SH-SY5Y (cell line): ENCODE measurements at regions not wholly inside any gene's neighbourhood (a gene's known extent, or its start where the extent isn't known, plus 50 kb on each side); places are given as distances from the start of the nearest gene placed in this dataset.
A peak's percentile ranks its signal among the peaks of the same experiment; 100 is the strongest.

Source experiments
- GATA2 ChIP-seq: IDR thresholded peaks from 2 replicates; pipeline ENCODE4 v1.6.1; 2011; ENCODE audit warnings: mild to moderate bottlenecking, low read depth, low read length
- GATA3 ChIP-seq: IDR thresholded peaks from 2 replicates; pipeline ENCODE4 v1.6.1; 2011; ENCODE audit warnings: low read depth, mild to moderate bottlenecking, low read length, moderate library complexity

DNA sequence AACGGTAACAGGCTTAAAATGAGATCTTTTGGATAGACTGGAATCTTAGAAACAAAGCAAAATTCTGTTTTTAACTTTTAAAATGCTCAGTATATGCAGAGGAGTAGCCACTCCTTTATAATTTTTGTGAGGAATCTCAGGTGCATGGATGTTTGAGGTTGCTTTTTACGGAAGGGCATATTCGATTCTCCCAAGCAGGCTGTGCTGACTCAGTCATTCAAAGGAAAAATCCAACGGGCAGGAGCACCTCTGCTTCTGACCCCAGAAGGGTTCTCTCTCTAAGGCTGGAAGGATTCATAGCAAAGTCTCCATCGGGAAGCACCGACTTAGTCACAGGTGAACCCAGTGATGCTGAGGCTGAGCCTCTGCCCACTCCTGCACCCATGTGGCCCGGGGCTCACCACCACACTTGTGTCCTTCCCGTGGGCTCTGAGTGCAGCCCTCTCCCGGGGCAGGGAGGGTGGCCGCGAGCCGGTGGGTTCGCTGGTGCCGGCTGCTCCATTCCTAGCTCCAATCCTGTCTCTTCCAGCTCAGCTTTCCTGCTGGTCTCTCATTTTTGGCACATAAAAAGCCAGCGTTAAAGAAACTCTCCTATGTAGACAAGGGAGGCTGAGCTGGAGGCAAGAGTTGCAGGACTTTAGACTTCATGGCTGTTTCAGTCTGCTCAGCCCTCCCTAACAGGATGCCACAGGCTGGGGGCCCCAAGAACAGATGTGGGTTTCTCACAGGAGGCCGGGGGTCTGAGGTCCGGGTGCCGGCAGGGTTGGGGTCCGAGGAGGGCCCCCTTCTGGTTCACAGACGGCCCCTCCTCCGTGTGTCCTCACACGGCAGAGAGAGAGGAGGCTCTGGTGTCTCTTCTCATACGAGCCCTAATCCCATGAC, 135.6 kb upstream of the LPCAT1 start:
- TF ChIP-seq GATA2 (no peak), GATA3 (no peak)

DNA sequence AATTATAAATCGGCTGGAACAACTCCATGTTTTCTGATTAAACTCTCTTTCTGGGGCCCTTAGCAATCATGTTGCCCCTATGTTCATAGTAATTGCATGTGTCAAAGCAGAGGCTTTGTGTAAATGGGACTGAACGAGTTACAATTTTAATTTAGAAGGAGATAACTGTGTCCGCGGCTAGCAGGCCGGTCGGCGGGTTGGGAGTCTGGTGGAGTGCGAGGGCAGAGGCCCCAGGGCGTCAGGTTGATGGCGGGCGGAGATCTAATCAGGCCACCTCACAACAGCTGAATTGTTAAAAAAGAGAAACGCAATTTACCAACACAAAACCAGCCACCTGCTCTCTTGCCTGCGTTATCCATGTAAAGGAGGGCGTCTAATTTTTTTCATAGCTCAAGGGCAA, 134.9 kb upstream of the LPCAT1 start:
- TF ChIP-seq GATA2 (peak; percentile 65), GATA3 (no peak)

DNA sequence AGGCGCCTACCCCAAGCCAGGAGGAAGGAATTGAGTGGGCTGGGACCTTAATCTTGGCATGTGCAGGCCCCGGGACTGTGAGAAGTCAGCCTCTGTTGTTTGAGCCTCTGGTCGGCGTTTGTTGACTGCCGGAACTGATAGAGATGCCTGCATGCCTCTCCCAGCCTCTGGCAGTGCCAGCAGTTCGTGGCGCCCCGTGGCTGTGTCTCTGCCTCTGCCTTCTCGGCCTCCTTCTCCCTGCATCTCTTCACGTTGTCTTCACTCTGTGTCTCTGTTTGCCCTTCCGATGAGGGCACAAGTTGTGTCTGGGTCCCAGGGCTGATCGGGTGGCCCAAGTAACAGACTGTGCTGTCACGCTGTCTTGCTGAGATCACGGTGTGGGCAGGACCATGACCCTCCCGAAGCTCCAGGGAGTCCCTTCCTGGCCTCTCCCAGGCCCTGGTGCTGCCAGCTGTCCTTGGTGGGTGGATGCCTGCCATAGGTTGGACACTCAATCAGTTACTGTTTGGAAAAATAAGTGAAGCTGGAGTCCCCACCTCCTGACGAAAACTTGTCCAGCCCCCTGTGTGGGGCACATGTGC, 133.5 kb upstream of the LPCAT1 start:
- TF ChIP-seq GATA2, result no peak

DNA sequence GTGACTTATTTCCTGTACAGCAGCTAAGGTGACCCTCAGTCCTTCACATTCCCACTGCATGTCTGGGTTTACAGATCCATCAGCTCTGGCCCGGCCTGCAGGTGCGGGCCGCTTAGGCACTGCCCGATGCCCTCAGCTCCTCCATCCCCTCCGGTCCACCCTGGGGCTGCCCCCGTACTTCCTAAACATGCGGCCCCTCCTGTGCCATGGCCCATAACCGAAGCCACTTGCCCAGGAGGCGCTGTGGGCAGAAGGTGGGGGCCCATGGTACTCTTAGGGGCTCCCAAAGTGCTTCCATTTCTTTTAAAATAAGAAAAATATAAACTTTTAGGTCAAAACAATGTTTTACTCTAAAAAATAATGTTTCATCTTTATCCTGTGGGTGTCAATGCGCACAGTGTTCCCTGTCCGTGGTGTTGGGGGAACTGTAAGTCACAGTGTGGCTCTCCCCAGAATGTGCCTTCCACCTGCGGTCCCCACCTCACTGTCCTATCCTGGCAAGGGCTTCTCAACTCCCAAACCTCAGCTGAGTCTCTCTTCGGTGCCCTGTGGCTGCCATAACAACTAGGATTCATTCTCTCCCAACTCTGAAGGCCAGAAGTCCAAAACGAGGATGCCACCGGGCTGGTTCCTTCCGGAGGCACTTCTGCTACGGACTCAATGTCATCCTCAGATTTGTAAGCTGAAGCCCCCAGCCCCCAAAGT, 132.7 kb upstream of the LPCAT1 start:
- TF ChIP-seq GATA3 (no peak), GATA2 (no peak)

DNA sequence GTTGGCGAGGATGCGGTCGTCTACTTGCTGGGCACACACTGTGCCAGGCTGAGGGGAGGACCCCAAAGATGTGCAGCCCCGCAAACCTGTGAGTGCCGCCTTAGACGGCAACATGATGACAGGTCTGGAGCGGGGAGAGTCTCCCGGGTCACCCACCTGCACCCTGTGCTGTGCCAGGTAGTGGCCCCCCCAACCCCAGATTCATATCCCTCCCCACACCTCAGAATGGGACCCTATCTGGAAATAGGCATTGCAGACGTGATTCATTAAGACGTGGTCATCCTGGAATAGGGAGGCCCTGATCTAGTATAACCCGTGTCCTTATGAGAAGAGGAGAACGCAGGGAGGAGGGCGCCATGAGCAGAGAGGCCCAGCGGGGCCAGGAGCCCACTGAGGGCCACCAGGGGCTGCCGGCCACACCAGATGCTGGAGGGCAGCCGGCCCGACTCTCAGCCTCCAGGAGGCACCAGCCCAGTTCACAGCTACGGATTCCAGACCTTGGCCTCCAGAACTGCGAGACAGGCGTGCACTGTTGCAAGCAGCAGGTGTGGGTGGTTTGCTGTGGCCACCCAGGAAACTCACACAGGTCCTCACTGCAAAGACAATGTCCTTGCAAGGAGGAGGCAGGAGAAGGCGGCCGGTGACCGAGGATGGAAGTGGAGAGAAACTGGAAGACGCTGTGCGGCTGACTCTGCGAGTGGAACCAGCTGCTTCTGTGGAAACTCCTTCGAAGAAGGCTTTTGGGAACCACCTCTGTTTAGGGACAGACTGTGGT, 131.9 kb upstream of the LPCAT1 start:
- TF ChIP-seq GATA3 (no peak), GATA2 (no peak)

DNA sequence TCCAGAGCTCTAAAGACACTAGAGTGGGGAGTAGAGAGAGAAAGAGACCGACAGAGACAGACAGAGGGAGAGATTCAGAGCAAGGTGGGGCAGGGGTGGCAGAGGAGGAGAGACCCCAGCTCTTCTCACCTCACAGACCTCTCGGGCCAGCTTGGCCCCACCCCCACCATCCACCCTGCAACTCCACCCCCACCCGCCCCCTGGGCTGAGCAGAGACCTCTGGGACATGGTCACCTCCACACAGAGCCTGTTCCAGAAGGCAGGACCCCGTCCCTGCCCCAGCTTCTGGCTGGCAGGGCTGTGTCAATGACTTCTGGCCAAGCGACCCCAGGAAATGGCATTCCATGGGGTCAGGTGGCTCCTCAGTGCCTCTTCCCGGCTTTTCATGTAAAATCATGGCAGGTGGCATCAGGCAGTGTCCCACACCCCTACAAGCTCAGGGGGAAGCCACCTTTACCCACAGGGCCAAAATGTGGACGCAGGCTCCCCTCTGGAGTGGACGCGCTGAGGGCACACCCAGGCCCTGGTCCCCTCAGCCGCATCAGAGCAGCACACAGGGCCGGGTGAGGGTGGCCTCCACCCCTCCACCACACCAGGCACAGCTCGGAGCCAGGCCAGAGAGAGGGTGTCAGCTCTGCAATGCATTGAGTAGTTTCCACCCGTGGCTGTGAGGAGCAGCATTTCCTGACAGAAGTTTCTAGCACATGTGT, 131.2 kb upstream of the LPCAT1 start:
- TF ChIP-seq GATA3 (no peak), GATA2 (no peak)

DNA sequence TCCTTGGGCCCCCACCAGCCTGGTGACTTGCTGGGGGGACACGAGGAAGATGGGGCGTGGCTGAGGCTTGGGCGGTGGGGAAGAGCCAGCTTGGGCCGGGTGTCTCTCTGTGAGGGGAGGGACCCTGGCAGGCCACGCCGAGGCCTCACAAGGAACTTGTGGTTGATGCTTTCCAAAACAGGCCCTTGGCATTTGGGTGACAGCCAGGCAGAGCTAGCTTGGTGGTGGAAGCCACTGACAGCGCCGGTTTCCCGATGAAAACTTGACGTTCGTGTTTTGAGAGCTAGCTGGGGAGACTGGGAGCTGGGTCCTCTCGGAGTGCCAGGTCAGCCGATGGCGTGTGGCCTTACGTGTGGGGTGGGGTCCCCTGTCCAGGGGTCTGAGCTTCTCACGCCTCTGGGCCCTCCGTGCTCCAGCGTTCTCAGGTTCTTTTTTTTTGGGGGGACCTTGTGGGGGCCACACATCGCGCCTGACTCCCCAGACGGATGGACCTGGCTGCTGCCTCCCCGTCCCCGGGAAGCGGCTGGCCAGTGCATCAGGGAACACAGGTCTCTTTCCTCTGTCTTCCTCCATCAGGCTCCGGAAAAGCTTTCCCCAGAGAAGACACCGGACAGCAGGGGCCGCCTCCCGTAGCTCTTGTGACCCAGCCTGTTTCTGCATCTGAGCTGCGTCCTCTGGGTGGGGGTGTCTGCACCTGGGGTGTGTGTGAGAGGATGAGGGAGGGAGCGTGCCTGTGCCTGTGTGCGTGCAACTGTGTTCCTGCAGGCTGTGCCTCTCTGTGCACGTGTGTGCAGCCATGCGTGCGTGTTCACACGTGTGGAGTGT, 129.3 kb upstream of the LPCAT1 start:
- TF ChIP-seq GATA3 (no peak), GATA2 (no peak)

DNA sequence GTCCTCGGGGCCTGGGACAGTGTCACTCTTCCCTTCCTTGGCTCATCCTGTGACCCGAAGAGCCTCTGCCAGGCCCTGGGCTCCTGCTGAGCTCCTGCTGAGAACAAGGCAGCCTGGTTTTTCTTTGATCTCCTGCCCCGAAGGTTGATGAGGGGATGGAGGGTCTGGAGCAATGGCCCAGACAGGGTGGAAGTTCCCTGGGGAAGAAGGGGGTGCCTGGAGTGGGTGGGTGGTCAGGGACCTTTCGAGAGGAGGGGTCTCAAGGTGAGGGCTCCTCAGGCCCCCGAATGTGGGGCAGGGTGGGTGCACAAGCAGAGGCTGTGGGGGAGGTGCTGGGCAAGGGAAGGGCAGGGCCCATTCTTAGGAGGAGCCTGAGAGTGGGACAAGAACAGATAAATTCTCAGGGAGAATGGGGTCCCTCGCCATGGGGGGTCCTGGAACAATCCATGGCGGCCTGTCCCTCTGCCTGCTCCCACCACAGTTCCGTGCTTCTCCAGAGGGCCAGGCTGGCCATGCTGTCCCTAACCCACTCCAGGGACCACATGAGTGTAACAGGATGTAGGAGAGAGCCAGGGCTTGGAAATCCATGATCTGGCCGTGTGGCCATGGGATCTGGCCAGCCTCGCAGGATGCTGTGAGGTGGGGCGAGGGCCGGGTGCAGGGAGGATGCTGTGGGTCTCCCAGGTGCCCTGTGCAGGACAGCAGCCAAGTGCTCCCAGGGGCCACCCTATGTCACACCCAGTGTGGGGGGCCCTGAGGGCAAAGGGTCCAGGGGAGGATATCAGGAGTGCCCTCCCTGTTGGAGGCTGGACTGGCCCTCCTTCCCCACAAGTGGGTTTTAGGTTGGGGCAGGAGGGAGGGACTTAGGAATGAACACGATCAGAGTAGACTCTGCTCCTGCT, 128.5 kb upstream of the LPCAT1 start:
- TF ChIP-seq GATA2, result no peak
- no peak for TF ChIP-seq GATA3

DNA sequence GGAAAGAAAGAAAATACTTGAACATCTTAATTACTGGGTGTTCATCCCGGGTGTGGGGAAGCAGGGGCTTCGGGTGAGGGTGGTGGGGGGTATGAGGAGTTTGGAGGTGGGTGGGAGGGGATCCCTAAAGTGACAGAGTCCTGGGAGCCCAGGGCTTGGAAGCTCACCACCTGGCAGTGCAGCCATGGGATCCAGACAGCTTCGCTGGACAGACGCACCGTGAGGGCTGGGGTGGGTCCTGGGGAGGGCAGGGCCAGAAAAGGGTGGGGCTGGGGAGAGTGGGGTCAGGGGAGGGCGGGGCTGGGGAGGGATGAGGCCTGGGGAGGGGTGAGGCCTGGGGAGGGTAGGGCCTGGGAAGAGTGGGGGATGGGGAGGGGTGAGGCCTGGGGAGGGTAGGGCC, 127.5 kb upstream of the LPCAT1 start:
- TF ChIP-seq GATA3 (no peak), GATA2 (no peak)

DNA sequence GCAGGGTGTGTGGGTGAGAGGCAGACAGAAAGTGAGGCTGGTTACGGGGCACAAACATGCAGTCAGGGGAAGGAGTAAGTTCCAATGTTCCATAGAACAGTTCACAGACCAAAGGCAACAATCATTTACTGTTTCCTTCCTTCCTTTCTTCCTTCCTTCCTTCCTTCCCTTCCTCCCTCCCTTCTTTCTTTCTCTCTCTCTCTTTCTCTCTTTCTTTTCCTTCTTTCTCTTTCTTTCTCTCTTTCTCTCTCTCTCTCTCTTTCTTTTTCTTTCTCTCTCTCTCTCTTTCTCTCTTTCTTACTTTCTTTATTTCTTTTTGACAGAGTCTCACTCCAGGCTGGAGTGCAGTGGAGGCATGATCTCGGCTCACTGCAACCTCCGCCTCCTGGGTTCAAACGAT, 125.8 kb upstream of the LPCAT1 start:
- no peak for TF ChIP-seq GATA3
- TF ChIP-seq GATA2, result no peak

DNA sequence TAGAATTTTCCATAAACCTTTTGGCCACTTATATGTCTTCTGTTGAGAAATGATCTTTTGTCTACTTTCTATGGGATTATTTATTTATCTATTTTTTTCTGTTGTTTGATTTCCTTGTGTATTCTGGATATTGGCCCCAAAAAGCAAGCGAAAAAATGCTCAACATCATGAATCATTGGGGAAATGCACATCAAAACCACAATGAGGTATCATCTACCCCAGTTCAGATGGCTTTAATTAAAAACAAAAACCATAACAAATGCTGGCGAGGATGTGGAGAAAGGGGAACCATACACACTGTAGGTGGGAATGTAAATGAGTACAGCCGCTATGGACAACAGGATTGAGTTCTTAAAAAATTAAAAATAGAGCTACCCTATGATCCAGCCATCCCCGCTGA, 125.0 kb upstream of the LPCAT1 start:
- TF ChIP-seq GATA2 (no peak), GATA3 (no peak)

DNA sequence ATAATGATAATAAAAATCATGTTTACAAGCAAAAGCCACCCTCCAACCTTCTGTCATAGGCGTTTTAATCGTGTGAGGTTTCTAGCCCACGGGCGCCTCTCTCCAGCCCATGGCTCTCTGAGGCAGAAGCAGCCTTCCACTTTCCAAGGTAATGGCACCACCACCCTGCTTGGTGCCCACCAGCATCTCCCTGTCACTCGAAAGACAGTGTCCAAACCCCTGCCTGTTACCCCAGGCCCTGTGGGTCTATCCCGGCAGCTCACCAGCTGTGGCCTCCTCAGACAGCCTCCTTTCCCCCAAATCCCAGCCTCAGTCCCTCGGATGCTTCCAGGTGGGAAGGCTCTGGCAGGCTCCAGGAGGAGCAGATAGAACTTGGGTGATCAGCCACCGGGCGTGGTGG, 123.8 kb upstream of the LPCAT1 start:
- TF ChIP-seq GATA2, result no peak
- no peak for TF ChIP-seq GATA3
